Fibroblast of the aortic adventitia (primary cell): ENCODE measurements at regions not wholly inside any gene's neighbourhood (a gene's known extent, or its start where the extent isn't known, plus 50 kb on each side); places are given as distances from the start of the nearest gene placed in this dataset.
"Not testable (repeated sequence)": the region's sequence is repeated elsewhere in the genome, so short reads cannot be mapped to it uniquely, and the experiment has no call there.

Experiments used
- DNase-seq: peaks from one replicate; pipeline ENCODE4 v3.0.0-alpha.2; 2010; ENCODE audit warnings: low read depth
- H3K4me3 ChIP-seq: 2 replicates; pipeline ENCODE4 v1.5.1; 2011; ENCODE audit warnings: low read depth, mild to moderate bottlenecking, control low read depth, low read length, moderate library complexity
- TF ChIP-seq, protein P1 (sequence below): IDR thresholded peaks from 2 replicates; pipeline ENCODE4 v1.5.1; 2011; ENCODE audit warnings: mild to moderate bottlenecking, low read length, control low read depth, inconsistent platforms; ENCODE audit not compliant: insufficient read depth

GRCh38 chr17:31653691-31654090 lies 205.4 kb downstream of the COPRS start:
- TF ChIP-seq, protein P1, sequence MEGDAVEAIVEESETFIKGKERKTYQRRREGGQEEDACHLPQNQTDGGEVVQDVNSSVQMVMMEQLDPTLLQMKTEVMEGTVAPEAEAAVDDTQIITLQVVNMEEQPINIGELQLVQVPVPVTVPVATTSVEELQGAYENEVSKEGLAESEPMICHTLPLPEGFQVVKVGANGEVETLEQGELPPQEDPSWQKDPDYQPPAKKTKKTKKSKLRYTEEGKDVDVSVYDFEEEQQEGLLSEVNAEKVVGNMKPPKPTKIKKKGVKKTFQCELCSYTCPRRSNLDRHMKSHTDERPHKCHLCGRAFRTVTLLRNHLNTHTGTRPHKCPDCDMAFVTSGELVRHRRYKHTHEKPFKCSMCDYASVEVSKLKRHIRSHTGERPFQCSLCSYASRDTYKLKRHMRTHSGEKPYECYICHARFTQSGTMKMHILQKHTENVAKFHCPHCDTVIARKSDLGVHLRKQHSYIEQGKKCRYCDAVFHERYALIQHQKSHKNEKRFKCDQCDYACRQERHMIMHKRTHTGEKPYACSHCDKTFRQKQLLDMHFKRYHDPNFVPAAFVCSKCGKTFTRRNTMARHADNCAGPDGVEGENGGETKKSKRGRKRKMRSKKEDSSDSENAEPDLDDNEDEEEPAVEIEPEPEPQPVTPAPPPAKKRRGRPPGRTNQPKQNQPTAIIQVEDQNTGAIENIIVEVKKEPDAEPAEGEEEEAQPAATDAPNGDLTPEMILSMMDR = no peak
- H3K4me3 ChIP-seq = no peak overlapping the region
- peak; percentile 36 for DNase-seq

DNA sequence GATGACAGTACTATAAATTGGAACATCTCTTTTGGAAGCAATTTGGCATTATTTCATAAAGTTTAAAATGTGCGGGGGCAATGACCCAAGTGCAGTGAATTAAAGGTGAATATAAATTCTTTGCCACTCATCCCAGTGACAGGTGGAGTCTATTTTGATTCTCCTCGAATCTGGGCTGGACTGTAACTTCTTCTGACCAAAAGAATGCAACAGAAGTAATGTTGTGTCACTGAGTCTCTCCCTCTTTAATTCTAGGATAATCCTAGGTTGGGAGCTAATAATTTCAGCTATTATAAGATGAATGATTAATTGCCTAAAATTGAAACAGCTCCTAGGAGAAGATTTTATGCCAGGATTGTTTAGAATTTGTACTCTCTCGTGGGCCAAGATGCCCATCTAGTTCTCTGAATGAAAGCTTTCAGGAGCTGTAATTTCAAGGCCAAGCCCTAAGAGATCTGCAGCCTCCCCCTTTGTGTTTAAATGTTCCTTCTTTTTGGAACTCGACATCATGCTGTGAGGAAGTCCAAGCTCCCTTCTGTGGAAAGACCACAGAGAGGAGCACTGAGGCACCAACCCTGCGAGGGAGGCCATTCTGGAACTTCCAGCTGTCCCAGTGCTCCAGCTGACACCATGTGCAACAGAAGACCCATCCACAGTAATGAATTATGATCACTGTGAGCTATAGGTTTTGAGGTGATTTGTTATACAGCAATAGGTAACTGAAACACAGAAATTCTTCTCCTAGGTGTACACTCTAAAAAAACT lies 208.1 kb downstream of the COPRS start:
- H3K4me3 ChIP-seq = no peak overlapping the region
- TF ChIP-seq, protein P1 = no peak
- DNase-seq = no peak

- no peak for DNase-seq
- H3K4me3 ChIP-seq = no peak overlapping the region
- TF ChIP-seq, protein P1 = no peak
Observed at GRCh38 chr17:31649302-31649701, 209.7 kb downstream of the COPRS start.

DNA sequence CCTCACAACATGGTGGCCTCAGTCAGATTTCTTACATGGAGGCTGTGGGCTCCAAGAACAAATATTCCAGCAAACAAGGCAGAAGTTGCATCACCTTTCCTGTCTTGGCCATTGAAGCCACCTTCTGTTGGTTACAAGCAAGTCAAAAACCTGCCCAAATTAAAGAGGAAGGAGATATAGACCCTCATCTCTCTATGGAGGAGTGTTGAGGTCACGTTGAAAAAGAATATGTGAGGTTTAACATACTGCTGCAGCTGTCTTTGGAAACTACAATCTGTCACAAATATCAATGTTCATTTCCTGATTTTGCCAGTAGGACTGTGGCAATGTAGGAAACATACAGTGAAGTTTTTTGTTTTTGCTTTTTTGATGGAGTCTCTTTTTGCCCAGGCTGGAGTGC lies 211.4 kb downstream of the COPRS start:
- no peak for DNase-seq
- TF ChIP-seq, protein P1 = no peak
- no peak overlapping the region for H3K4me3 ChIP-seq

DNA sequence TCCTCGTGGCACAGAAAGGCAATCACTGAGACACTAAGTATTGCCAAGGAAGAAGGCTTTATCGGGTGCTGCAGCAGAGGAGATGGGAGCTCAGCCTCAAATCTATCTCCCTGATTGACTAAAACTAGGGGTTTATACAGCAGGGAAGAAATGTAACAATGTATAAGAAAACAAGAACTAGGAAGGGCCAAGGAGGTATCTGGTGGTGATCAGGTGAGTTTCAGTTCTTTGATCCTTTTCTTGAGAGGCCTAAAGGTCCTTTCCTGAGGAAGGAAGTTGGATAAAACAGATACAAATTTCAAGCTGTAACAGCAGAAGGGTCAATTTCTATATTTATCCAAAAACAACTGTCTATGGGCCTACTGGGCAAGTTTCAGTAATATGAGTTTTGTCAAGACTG lies 212.4 kb downstream of the COPRS start:
- no peak for DNase-seq
- no peak overlapping the region for H3K4me3 ChIP-seq
- TF ChIP-seq, protein P1 = no peak

GRCh38 chr17:31645351-31645750 lies 213.7 kb downstream of the COPRS start:
- TF ChIP-seq, protein P1 = no peak

GRCh38 chr17:31631766-31632165 lies 227.3 kb downstream of the COPRS start:
- DNase-seq = no peak
- no peak overlapping the region for H3K4me3 ChIP-seq
- TF ChIP-seq, protein P1 = no peak

More at GRCh38 chr17:31645351-31645750, 213.7 kb downstream of the COPRS start:
- H3K4me3 ChIP-seq = no peak overlapping the region
- DNase-seq = no peak

DNA sequence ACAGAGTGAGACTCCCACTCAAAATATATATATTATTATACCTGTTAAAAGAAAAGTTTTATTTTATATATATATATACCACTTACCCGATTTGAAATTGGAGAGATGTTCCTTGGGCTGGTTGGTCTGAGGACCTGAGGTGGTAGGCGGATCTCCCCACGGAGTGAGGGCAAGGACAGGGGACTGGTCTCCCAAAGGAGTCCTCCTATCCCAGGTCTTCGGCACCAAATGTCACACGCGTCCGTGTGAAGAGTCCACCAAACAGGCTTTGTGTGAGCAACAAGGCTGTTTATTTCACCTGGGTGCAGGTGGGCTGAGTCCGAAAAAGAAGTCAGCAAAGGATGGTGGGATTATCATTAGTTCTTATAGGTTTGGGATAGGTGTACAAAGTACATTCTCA lies 228.2 kb downstream of the COPRS start:
- not testable (repeated sequence) for DNase-seq, H3K4me3 ChIP-seq
